ENCODE measurements at regions not wholly inside any gene's neighbourhood (a gene's known extent, or its start where the extent isn't known, plus 50 kb on each side); places are given as distances from the start of the nearest gene placed in this dataset.

- DNase-seq (ENCODE audit: low spot score) = no peak
Measured at GRCh38 chr3:117489663-117490079, 780.1 kb downstream of the TUSC7 start.

GRCh38 chr3:117490716-117491115 lies 781.1 kb downstream of the TUSC7 start:
- DNase-seq (ENCODE audit: low spot score) = no peak
- in situ Hi-C loops (cut with HindIII; ENCODE audit: low sequenced_read_pairs) = no loop called here

More at GRCh38 chr3:117489663-117490079, 780.1 kb downstream of the TUSC7 start:
- in situ Hi-C loops (cut with HindIII; ENCODE audit: low sequenced_read_pairs) = no loop called here

GRCh38 chr3:117495620-117496019 lies 786.0 kb downstream of the TUSC7 start:
- in situ Hi-C loops (cut with HindIII; ENCODE audit: low sequenced_read_pairs) = no loop called here
- DNase-seq (ENCODE audit: low spot score) = no peak

- in situ Hi-C loops (cut with HindIII; ENCODE audit: low sequenced_read_pairs) = no loop called here
- no peak for DNase-seq (ENCODE audit: low spot score)
Measured at GRCh38 chr3:117499189-117499870, 789.8 kb downstream of the TUSC7 start.

- in situ Hi-C loops (cut with HindIII; ENCODE audit: low sequenced_read_pairs) = no loop called here
- no peak for DNase-seq (ENCODE audit: low spot score)
Measured at GRCh38 chr3:117507958-117508357, 798.4 kb downstream of the TUSC7 start.

GRCh38 chr3:117509858-117510257 lies 800.3 kb downstream of the TUSC7 start:
- in situ Hi-C loops (cut with HindIII; ENCODE audit: low sequenced_read_pairs) = no loop called here
- no peak for DNase-seq (ENCODE audit: low spot score)

- DNase-seq (ENCODE audit: low spot score) = no peak
- in situ Hi-C loops (cut with HindIII; ENCODE audit: low sequenced_read_pairs) = no loop called here
Measured at GRCh38 chr3:117510396-117510795, 800.8 kb downstream of the TUSC7 start.

- in situ Hi-C loops (cut with HindIII; ENCODE audit: low sequenced_read_pairs) = no loop called here
- no peak for DNase-seq (ENCODE audit: low spot score)
Measured at GRCh38 chr3:117512975-117513374, 803.4 kb downstream of the TUSC7 start.

- no peak for DNase-seq (ENCODE audit: low spot score)
- in situ Hi-C loops (cut with HindIII; ENCODE audit: low sequenced_read_pairs) = no loop called here
Measured at GRCh38 chr3:117515309-117515708, 805.7 kb downstream of the TUSC7 start.

GRCh38 chr3:117518364-117518763 lies 808.8 kb downstream of the TUSC7 start:
- DNase-seq (ENCODE audit: low spot score) = no peak
- in situ Hi-C loops (cut with HindIII; ENCODE audit: low sequenced_read_pairs) = no loop called here

GRCh38 chr3:117519776-117520175 lies 810.2 kb downstream of the TUSC7 start:
- no peak for DNase-seq (ENCODE audit: low spot score)
- in situ Hi-C loops (cut with HindIII; ENCODE audit: low sequenced_read_pairs) = no loop called here

- DNase-seq (ENCODE audit: low spot score) = no peak
- in situ Hi-C loops (cut with HindIII; ENCODE audit: low sequenced_read_pairs) = no loop called here
Measured at GRCh38 chr3:117520582-117520981, 811.0 kb downstream of the TUSC7 start.

- in situ Hi-C loops (cut with HindIII; ENCODE audit: low sequenced_read_pairs) = no loop called here
Measured at GRCh38 chr3:117523418-117523817, 813.8 kb downstream of the TUSC7 start.

GRCh38 chr3:117524890-117525289 lies 815.3 kb downstream of the TUSC7 start:
- no peak for DNase-seq (ENCODE audit: low spot score)
- in situ Hi-C loops (cut with HindIII; ENCODE audit: low sequenced_read_pairs) = no loop called here

More at GRCh38 chr3:117523418-117523817, 813.8 kb downstream of the TUSC7 start:
- no peak for DNase-seq (ENCODE audit: low spot score)

GRCh38 chr3:117526470-117527079 lies 817.0 kb downstream of the TUSC7 start:
- in situ Hi-C loops (cut with HindIII; ENCODE audit: low sequenced_read_pairs) = no loop called here
- DNase-seq (ENCODE audit: low spot score) = peak; percentile 11

GRCh38 chr3:117527346-117527745 lies 817.8 kb downstream of the TUSC7 start:
- in situ Hi-C loops (cut with HindIII; ENCODE audit: low sequenced_read_pairs) = no loop called here
- DNase-seq (ENCODE audit: low spot score) = no peak

GRCh38 chr3:117528688-117529087 lies 819.1 kb downstream of the TUSC7 start:
- DNase-seq (ENCODE audit: low spot score) = no peak
- in situ Hi-C loops (cut with HindIII; ENCODE audit: low sequenced_read_pairs) = no loop called here

GRCh38 chr3:117531078-117531767 lies 821.6 kb downstream of the TUSC7 start:
- in situ Hi-C loops (cut with HindIII; ENCODE audit: low sequenced_read_pairs) = no loop called here
- no peak for DNase-seq (ENCODE audit: low spot score)

GRCh38 chr3:117532268-117532667 lies 822.7 kb downstream of the TUSC7 start:
- in situ Hi-C loops (cut with HindIII; ENCODE audit: low sequenced_read_pairs) = no loop called here
- DNase-seq (ENCODE audit: low spot score) = no peak

- no peak for DNase-seq (ENCODE audit: low spot score)
- in situ Hi-C loops (cut with HindIII; ENCODE audit: low sequenced_read_pairs) = no loop called here
Measured at GRCh38 chr3:117534138-117534537, 824.6 kb downstream of the TUSC7 start.

All from G401 (cell line).